Caco-2 (cell line): ENCODE measurements at regions not wholly inside any gene's neighbourhood (a gene's known extent, or its start where the extent isn't known, plus 50 kb on each side); places are given as distances from the start of the nearest gene placed in this dataset.

Source experiments
- BruUV-seq: library from RNA; stranded (reverse); fragments of 400-500 nt; replicated peaks from 2 replicates; lab custom pipeline; 2021; lab: Mats Ljungman, UMichigan
- CTCF ChIA-PET: fragments of 300-600 bp; sonication (Branson Sonifier 250); formaldehyde crosslinking; loops from one replicate; lab custom pipeline; 2022; ENCODE audit warnings: antibody characterized with exemption; lab: Charles Lee
- POLR2A ChIA-PET: fragments of 300-600 bp; sonication (Branson Sonifier 250); formaldehyde crosslinking; loops from one replicate; lab custom pipeline; 2022; ENCODE audit warnings: antibody characterized with exemption; lab: Charles Lee
- DNase-seq, 2 experiments: peaks; one replicate each; pipeline versions ENCODE4 v3.0.0 to v3.0.0-alpha.2; 2020 to 2022
- H3K27me3 ChIP-seq: replicated peaks from 2 replicates; pipeline ENCODE4 v1.6.0; 2011; ENCODE audit warnings: low read length; ENCODE audit not compliant: control insufficient read depth, insufficient read depth
- H3K36me3 ChIP-seq: 2 replicates; pipeline ENCODE4 v1.5.1; 2011; ENCODE audit warnings: low read length; ENCODE audit not compliant: control insufficient read depth, insufficient read depth
- H3K4me1 ChIP-seq: fragments of 250-450 bp; sonication (Bioruptor Pico); 2 replicates; pipeline ENCODE4 v1.5.1; 2020; ENCODE audit warnings: mild to moderate bottlenecking
- H3K4me3 ChIP-seq: 2 replicates; pipeline ENCODE4 v1.5.1; 2011; ENCODE audit warnings: low read depth, mild to moderate bottlenecking, control low read depth, low read length
- H3K9me3 ChIP-seq: fragments of 250-450 bp; sonication (Bioruptor Pico); 2 replicates; pipeline ENCODE4 v1.5.1; 2020; ENCODE audit warnings: mild to moderate bottlenecking, moderate library complexity
- H3K27ac Mint-ChIP-seq: one replicate; pipeline ENCODE4 v1.8.0; 2022; ENCODE audit warnings: mixed read lengths; ENCODE audit not compliant: unreplicated experiment
- H3K27me3 Mint-ChIP-seq: one replicate; pipeline ENCODE4 v1.8.0; 2022; ENCODE audit warnings: mixed read lengths; ENCODE audit not compliant: insufficient read depth, unreplicated experiment
- H3K36me3 Mint-ChIP-seq: one replicate; pipeline ENCODE4 v1.8.0; 2022; ENCODE audit warnings: mild to moderate bottlenecking, mixed read lengths; ENCODE audit not compliant: insufficient read depth, unreplicated experiment
- H3K4me1 Mint-ChIP-seq: one replicate; pipeline ENCODE4 v1.8.0; 2022; ENCODE audit warnings: low read depth, mixed read lengths; ENCODE audit not compliant: unreplicated experiment
- H3K4me3 Mint-ChIP-seq: one replicate; pipeline ENCODE4 v1.8.0; 2022; ENCODE audit warnings: mild to moderate bottlenecking, moderate library complexity, mixed read lengths; ENCODE audit not compliant: unreplicated experiment
- H3K9me3 Mint-ChIP-seq: one replicate; pipeline ENCODE4 v1.8.0; 2022; ENCODE audit warnings: mixed read lengths; ENCODE audit not compliant: unreplicated experiment
- CTCF ChIP-seq, 2 experiments: fragments of 200-600 bp in 1 of 2; IDR thresholded peaks; 1 replicate in 1 of 2; 2 replicates in 1 of 2; pipeline versions ENCODE4 v1.5.1 to v1.8.0; 2011 to 2022; ENCODE audit warnings: antibody characterized with exemption in 1 of 2, control low read depth in 1 of 2, inconsistent platforms in 1 of 2, low read depth in 1 of 2, low read length in 1 of 2, mild to moderate bottlenecking in 1 of 2, moderate library complexity in 1 of 2; ENCODE audit not compliant: insufficient read depth in 1 of 2, severe bottlenecking in 1 of 2, unreplicated experiment in 1 of 2
- intact Hi-C: fragments of 100-400 bp; cut with micrococcal nuclease; formaldehyde crosslinking; loops from one replicate; pipeline ENCODE4 v1.10.0; 2022; ENCODE audit not compliant: unreplicated experiment

- Histone ChIP-seq H3K9me3 (no peaks in the 10 kb centered on the region), H3K4me1 (no peaks in the 10 kb centered on the region)
- CTCF ChIA-PET = interaction anchor here (0.5 kb wide), 1 partner anchor 660 kb away, joined by 3 read pairs; no protein-coding TSS in a partner anchor
Measured at GRCh38 chr15:69535998-69536397, 83.4 kb downstream of the RPLP1 start.

DNA sequence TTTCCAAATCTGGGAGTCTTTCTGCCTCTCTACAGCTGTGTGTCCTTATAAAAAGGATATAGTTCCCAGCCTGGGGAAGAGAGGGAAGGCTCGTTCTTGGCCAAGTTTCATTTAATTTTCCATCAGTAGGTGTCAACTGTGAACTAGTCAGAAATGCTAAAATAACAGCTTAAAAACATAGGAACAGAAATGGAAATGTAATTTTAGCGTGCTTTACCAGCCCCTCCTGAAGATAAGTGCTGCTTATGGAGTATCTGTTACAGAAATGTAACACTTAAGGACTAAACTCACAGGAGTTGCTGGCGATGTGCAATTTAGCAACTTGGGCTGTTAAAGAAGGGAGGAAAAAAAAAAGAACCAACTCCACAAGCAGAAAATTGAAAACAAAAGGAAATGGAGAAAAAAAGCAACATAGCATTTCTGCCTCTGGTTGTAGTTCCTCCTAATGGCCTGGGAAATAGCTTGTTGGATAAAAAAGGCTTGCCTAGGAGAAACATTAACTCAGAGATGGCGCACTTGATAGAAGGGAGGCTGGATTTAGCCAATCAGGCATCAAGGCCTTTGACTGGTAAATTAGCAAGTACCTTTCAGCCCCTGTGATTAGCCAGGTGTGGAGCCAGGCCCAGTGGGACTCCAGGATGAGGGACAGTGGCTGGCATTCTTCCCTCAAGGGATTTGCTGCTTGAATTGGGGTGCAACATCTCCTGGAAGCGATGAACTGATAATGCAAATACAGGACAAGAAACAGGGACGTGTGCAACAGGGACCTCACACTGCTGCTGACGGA, 84.3 kb downstream of the RPLP1 start:
- Mint-ChIP-seq H3K9me3 (no peaks in the 10 kb centered on the region), H3K27me3 (no peaks in the 10 kb centered on the region), H3K4me1 (peaks cover 7% of the 10 kb centered on the region), H3K4me3 (no peak overlapping the region), H3K36me3 (no peaks in the 10 kb centered on the region), H3K27ac (no peak overlapping the region)
- no peaks in the 10 kb centered on the region for H3K27me3 ChIP-seq
- no peaks in the 10 kb centered on the region for H3K4me1 ChIP-seq
- no peak for DNase-seq
- H3K36me3 ChIP-seq = no peaks in the 10 kb centered on the region
- no TSS peak for BruUV-seq
- ChIA-PET CTCF (no interaction called here), POLR2A (no interaction called here)
- no peak overlapping the region for H3K4me3 ChIP-seq
- intact Hi-C loops = no loop called here
- no peaks in the 10 kb centered on the region for H3K9me3 ChIP-seq
- TF ChIP-seq CTCF (IDR thresholded peaks at IDR 0.05; ENCODE audit: insufficient read depth in 1 of 2, low read depth in 1 of 2, low read length in 1 of 2, severe bottlenecking in 1 of 2, unreplicated experiment in 1 of 2) = no peak

More at GRCh38 chr15:69535998-69536397, 83.4 kb downstream of the RPLP1 start:
- Histone ChIP-seq H3K36me3 (no peaks in the 10 kb centered on the region), H3K27me3 (no peaks in the 10 kb centered on the region), H3K4me3 (no peak overlapping the region)
- intact Hi-C loops = no loop called here
- TF ChIP-seq CTCF (IDR thresholded peaks at IDR 0.05; ENCODE audit: insufficient read depth in 1 of 2, low read depth in 1 of 2, low read length in 1 of 2, severe bottlenecking in 1 of 2, unreplicated experiment in 1 of 2) = no peak
- POLR2A ChIA-PET = no interaction called here
- BruUV-seq = no TSS peak
- DNase-seq = no peak
- no peaks in the 10 kb centered on the region for H3K9me3 Mint-ChIP-seq
- H3K27ac Mint-ChIP-seq = no peak overlapping the region
- H3K27me3 Mint-ChIP-seq = no peaks in the 10 kb centered on the region
- peaks cover 7% of the 10 kb centered on the region for H3K4me1 Mint-ChIP-seq
- H3K36me3 Mint-ChIP-seq = no peaks in the 10 kb centered on the region
- no peak overlapping the region for H3K4me3 Mint-ChIP-seq

DNA sequence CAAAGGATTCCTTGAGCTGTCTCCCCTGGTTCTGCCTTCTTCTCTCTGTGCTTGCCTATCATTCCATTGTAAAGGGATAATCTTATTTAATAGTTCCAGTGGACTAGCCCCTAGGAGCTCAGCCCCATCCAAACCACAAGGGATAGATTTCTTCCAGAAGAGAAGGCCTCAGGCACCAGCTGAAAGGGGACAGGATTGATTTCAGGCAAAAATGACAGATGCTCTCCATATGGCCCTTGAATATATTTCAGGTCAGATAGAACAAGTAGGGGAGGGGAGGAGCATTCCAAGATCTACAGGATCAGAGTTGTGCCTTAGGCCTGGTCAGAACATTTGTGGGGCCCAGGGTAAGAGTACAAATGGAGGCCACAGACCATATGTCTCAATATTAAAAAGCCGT, 85.3 kb downstream of the RPLP1 start:
- Mint-ChIP-seq H3K27ac (no peak overlapping the region), H3K27me3 (no peaks in the 10 kb centered on the region), H3K4me3 (no peak overlapping the region), H3K4me1 (peaks cover 7% of the 10 kb centered on the region), H3K36me3 (no peaks in the 10 kb centered on the region), H3K9me3 (no peaks in the 10 kb centered on the region)
- intact Hi-C loops = no loop called here
- Histone ChIP-seq H3K36me3 (no peaks in the 10 kb centered on the region), H3K4me1 (no peaks in the 10 kb centered on the region), H3K9me3 (no peaks in the 10 kb centered on the region), H3K4me3 (no peak overlapping the region), H3K27me3 (no peaks in the 10 kb centered on the region)
- BruUV-seq = no TSS peak
- POLR2A ChIA-PET = no interaction called here
- CTCF ChIA-PET = no interaction called here
- no peak for TF ChIP-seq CTCF (IDR thresholded peaks at IDR 0.05; ENCODE audit: insufficient read depth in 1 of 2, low read depth in 1 of 2, low read length in 1 of 2, severe bottlenecking in 1 of 2, unreplicated experiment in 1 of 2)
- no peak for DNase-seq
